Sciatic nerve (tissue), 2 donors: ENCODE measurements at regions not wholly inside any gene's neighbourhood (a gene's known extent, or its start where the extent isn't known, plus 50 kb on each side); places are given as distances from the start of the nearest gene placed in this dataset.
A peak's percentile ranks its signal among the peaks of the same experiment; 100 is the strongest.
"Not testable (repeated sequence)": the region's sequence is repeated elsewhere in the genome, so short reads cannot be mapped to it uniquely, and the experiment has no call there.

Experiments used
- ATAC-seq: fragments of 200-7000 bp; cut with Tn5 transposase; one replicate; pipeline ENCODE4 v1.9.1; 2020; ENCODE audit warnings: mild to moderate bottlenecking, moderate library complexity
- DNase-seq: peaks from one replicate; pipeline ENCODE4 v3.0.0-alpha.2; 2020; ENCODE audit warnings: low spot score
- intact Hi-C: fragments of 100-400 bp; cut with DNase I; formaldehyde crosslinking; loops from one replicate; pipeline ENCODE4 v1.14.2; 2022
- donor health status: DM: no; HTN: no; CAD: no.
- donor health status: DM: no; HTN: no; CAD: no.

- intact Hi-C loops = no loop called here
- peak; percentile 35 for DNase-seq
- ATAC-seq = no peak
Measured at GRCh38 chr22:44570476-44571445, 72.7 kb upstream of the RTL6 start.

GRCh38 chr22:44569561-44569991 is 71.5 kb upstream of the RTL6 start:
- DNase-seq = peak; percentile 13
- intact Hi-C loops = no loop called here

GRCh38 chr22:44567846-44568493 is 69.9 kb upstream of the RTL6 start:
- DNase-seq (no peak), ATAC-seq (no peak)
- intact Hi-C loops = no loop called here

More at GRCh38 chr22:44569561-44569991, 71.5 kb upstream of the RTL6 start:
- ATAC-seq = no peak

DNA sequence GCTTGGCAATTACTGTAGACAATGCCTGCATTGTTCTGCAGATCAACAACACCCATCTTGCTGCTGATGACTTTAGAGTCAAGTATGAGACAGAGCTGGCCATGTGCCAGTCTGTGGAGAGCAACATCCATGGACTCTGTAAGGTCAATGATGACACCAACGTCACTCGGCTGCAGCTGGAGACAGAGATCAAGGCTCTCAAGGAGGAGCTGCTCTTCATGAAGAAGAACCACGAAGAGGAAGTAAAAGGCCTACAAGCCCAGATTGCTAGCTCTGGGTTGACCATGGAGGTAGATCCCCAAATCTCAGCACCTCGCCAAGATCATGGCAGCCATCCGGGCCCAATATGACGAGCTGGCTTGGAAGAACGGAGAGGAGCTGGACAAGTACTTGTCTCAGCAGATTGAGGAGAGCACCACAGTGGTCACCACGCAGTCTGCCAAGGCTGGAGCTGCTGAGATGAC is 69.4 kb upstream of the RTL6 start:
- DNase-seq, ATAC-seq, intact Hi-C loops: not testable (repeated sequence)

DNA sequence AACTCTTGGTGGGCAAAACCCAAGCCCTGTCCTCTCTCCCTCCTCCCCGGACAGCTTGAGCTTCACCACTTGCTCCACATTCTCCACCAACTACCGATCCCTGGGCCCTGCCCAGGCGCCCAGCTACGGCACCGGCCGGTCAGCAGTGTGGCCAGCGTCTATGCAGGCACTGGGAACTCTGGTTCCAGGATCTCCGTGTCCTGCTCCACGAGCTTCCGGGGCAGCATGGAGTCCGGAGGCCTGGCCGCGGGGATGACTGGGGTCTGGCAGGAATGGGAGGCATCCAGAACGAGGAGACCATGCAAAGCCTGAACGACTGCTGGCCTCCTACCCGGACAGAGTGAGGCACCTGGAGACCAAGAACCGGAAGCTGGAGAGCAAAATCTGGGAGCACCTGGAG is 68.9 kb upstream of the RTL6 start:
- ATAC-seq (no peak), DNase-seq (no peak)
- intact Hi-C loops = no loop called here

GRCh38 chr22:44562651-44563050 is 64.6 kb upstream of the RTL6 start:
- peak; percentile 0 for DNase-seq
- intact Hi-C loops, ATAC-seq: not testable (repeated sequence)

- DNase-seq = peak; percentile 26
- ATAC-seq = no peak
- intact Hi-C loops = no loop called here
Measured at GRCh38 chr22:44561139-44561840, 63.3 kb upstream of the RTL6 start.

DNA sequence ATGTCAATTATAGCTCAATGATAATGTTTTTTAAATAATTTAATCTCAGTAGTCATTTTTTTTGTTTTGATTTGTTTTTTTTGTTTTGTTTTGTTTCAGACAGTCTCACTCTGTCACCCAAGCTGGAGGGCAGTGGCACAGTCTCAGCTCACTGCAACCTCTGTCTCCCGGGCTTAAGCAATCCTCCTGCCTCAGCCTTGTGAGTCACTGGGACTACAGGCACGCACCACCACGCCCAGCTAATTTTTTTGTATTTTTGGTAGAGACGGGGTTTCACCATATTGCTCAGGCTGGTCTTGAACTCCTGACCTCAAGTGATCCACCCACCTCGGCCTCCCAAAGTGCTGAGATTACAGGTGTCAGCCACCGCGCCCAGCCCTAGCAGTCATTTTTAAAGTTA is 60.6 kb upstream of the RTL6 start:
- ATAC-seq, intact Hi-C loops, DNase-seq: not testable (repeated sequence)

- intact Hi-C loops, ATAC-seq, DNase-seq: not testable (repeated sequence)
Measured at GRCh38 chr22:44557872-44558271, 59.8 kb upstream of the RTL6 start.

DNA sequence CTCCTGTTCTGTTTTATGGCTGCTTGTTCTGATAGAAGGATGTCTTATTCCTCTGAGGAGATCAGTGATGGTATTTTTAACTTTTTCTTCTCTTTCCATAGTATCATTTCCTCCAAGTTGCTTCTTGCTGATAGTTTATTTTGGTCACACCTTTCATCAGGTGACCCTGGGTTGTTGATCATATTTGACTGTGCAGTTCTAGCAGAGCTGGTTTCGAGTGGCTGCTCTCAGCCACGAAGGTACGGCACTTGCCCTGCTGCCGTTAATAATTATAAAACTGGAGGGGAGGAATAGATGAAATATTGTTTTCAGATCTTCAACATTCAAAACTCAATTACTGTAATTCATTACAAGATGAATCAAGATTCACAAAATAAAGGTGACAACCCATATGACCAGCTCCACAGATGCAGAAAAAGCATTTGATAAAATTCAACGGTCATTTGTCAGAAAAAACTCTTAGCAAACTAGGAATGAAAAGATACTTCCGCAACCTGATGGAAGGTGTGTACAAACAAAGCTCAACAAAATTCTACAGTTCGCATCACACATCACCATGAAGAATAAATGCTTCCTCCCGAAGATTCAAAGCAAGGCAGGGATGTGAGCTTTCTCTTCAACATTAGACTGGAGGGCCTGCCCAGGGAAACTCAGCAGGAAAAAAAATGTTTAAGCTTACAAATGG is 59.2 kb upstream of the RTL6 start:
- intact Hi-C loops = no loop called here
- no peak for ATAC-seq
- DNase-seq = no peak

GRCh38 chr22:44555597-44555996 is 57.6 kb upstream of the RTL6 start:
- intact Hi-C loops = no loop called here
- DNase-seq (no peak), ATAC-seq (no peak)

DNA sequence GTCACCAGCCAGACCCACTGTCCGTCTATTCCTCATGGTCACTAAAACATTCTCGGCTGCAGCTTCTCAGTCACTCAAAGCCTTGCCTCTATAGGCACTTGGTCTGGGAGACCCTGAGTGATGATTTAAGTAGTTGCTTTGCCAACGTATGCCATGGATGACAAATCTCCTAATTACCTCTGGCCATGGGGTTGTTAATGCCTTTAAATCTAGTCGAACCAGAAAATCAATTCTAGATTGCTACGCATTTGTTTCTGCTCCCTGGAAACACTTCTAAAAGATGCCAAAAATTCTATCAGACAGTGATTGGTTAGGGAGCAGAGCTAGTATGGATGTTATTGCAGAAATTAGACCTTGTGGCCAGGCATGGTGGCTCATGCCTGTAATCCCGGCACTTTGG is 57.0 kb upstream of the RTL6 start:
- DNase-seq = peak; percentile 2
- intact Hi-C loops = no loop called here
- ATAC-seq = no peak

GRCh38 chr22:44554411-44554810 is 56.4 kb upstream of the RTL6 start:
- intact Hi-C loops = no loop called here
- DNase-seq = no peak
- ATAC-seq = no peak

GRCh38 chr22:44550711-44551491 is 52.9 kb upstream of the RTL6 start:
- intact Hi-C loops = no loop called here
- DNase-seq (peak; percentile 67), ATAC-seq (peak; percentile 94)

- ATAC-seq (no peak), DNase-seq (no peak)
- intact Hi-C loops = no loop called here
Measured at GRCh38 chr22:44549701-44550100, 51.7 kb upstream of the RTL6 start.

DNA sequence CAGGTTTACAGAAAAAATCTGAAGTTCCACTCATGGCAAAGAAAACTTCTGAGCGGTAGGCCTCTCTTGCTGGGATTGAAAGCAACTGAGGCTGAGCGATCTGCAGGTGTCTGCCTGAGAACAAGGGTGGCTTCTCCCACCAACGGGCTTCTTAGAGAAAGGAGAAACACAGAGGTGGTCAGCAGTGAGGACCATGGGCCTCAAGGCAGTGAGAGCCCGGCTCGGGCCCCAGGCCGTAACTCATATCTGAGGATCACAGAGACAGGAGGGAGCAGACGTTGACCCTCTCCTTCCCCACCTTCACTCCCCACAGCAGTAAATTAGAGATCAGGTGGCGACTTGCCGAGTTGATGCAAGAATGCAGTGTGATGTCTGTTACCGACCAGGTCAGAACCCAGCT is 50.9 kb upstream of the RTL6 start:
- intact Hi-C loops = no loop called here
- DNase-seq = no peak
- ATAC-seq = no peak
